ENCODE measurements at regions not wholly inside any gene's neighbourhood (a gene's known extent, or its start where the extent isn't known, plus 50 kb on each side); places are given as distances from the start of the nearest gene placed in this dataset.
"Not testable (repeated sequence)": the region's sequence is repeated elsewhere in the genome, so short reads cannot be mapped to it uniquely, and the experiment has no call there.

DNA sequence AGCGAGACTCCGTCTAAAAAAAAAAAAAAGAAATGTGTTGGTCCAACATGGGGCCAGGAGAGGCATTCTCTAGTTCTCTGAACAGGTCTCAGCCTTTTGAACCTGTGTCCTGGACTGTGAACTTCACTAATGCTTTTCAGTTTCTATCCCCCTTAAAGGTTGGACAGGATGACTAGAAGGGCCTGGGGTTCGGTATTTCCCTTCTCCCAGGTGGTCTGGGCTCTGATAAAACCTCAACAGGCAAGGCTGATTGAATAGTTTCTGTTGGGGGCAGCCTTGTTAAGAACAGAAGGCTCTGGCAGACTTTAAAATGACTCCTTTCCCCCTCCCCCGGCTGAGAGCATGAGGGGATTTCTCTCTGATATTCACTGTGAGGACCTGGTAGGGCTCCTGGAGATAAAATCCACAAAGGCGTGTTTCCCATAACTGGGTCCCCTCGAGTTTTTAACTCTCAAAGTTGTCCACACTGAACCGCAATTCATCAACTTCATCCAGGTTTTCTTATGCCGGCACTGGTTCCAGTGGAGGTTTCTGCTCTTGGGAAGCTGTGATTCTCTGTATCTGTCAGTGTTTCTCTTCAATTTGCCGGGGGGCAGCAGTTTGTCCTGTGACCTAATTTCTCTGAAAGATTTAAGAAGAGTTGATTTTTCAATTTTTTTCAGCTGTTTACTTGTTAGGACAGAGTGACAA, 91.3 kb downstream of the METRNL start:
- H3K36me3 ChIP-seq: no peaks in the 10 kb centered on the region
- DNase-seq: no peak
- peaks cover 20% of the 10 kb centered on the region for H3K27me3 ChIP-seq (ENCODE audit: low read depth)
- H3K4me1 ChIP-seq: no peaks in the 10 kb centered on the region
- H3K9me3 ChIP-seq (replicated peaks): peaks cover 11% of the 10 kb centered on the region
- no peak overlapping the region for H3K4me3 ChIP-seq
- intact Hi-C loops (cut with micrococcal nuclease): no loop called here
- TF ChIP-seq CTCF (IDR thresholded peaks at IDR 0.05; ENCODE audit: borderline replicate concordance): no peak
- H3K27ac ChIP-seq (replicated peaks): no peak overlapping the region

DNA sequence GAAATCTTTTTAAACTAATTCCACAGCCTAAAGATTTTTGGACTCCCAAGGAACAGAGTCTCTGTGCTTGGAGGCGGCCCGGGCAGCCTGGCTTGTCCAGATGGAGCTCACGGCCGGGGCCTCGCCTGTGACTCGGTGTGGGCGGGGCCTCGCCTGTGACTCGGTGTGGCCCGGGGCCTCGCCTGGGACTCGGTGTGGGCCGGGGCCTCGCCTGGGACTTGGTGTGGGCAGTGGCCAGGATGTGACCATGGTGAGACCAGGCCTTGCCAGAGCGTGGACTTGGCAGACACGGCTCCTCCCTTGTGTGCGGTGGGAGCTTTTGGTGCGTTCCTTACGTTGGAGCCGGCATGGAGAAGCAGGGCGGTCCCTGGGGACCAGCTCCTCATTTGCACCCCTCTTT, 92.3 kb downstream of the METRNL start:
- Histone ChIP-seq H3K27me3 (ENCODE audit: low read depth) (peaks cover 20% of the 10 kb centered on the region), H3K9me3 (replicated peaks) (peaks cover 10% of the 10 kb centered on the region), H3K4me3 (no peak overlapping the region), H3K27ac (replicated peaks) (no peak overlapping the region), H3K36me3 (no peaks in the 10 kb centered on the region), H3K4me1 (no peaks in the 10 kb centered on the region)
- intact Hi-C loops (cut with micrococcal nuclease): no loop called here
- no peak for DNase-seq
- TF ChIP-seq CTCF (IDR thresholded peaks at IDR 0.05; ENCODE audit: borderline replicate concordance): no peak

DNA sequence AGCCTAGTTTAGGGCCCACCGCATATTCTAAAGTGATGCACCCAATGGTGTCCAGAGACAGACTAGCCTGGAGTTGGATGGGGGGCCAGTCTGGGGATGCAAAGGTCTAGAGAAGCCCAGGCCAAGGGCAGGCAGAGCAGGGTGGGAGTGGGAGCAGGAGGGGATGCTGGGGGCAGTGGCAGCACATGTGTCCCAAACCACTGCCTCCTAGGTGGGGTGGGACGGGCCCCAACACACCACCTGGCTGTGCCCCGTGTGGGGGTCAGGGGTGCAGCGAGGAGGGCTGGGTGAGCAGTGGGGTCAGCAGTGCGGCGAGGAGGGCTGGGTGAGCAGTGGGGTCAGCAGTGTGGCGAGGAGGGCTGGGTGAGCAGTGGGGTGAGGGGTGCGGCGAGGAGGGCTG, 92.7 kb downstream of the METRNL start:
- H3K27me3 ChIP-seq (ENCODE audit: low read depth): peaks cover 20% of the 10 kb centered on the region
- not testable (repeated sequence) for H3K9me3 ChIP-seq (replicated peaks); DNase-seq

GRCh38 chr17:83172646-83173045, 93.2 kb downstream of the METRNL start:
- H3K4me3 ChIP-seq; H3K36me3 ChIP-seq; H3K9me3 ChIP-seq (replicated peaks); intact Hi-C loops (cut with micrococcal nuclease); H3K27ac ChIP-seq (replicated peaks); H3K4me1 ChIP-seq; DNase-seq: not testable (repeated sequence)
- peaks cover 20% of the 10 kb centered on the region for H3K27me3 ChIP-seq (ENCODE audit: low read depth)

More for the DNA sequence above, 92.7 kb downstream of the METRNL start:
- H3K4me1 ChIP-seq; H3K4me3 ChIP-seq; H3K36me3 ChIP-seq; intact Hi-C loops (cut with micrococcal nuclease); H3K27ac ChIP-seq (replicated peaks): not testable (repeated sequence)

DNA sequence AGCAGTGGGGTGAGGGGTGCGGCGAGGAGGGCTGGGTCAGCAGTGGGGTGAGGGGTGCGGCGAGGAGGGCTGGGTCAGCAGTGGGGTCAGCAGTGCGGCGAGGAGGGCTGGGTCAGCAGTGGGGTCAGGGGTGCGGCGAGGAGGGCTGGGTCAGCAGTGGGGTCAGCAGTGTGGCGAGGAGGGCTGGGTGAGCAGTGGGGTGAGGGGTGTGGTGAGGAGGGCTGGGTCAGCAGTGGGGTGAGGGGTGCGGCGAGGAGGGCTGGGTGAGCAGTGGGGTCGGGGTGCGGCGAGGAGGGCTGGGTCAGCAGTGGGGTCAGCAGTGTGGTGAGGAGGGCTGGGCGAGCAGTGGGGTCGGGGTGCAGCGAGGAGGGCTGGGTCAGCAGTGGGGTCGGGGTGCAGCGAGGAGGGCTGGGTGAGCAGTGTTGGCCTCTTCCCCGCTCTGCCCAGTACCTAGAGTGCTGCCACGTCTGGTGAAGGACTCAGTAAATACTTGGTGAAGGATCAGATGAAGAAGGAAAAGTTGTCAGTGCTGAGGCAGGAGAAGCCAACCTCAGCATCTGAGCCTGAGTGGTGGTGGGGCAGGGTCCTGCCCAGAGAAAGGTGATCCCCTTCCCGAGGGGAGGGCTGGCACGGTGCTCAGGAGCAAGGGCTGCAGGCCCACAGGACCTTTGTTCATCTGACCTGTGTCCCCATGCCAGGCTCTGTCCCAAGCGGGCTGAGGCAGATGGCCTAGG, 93.9 kb downstream of the METRNL start:
- H3K9me3 ChIP-seq (replicated peaks); H3K4me3 ChIP-seq; H3K27ac ChIP-seq (replicated peaks); DNase-seq; H3K4me1 ChIP-seq; intact Hi-C loops (cut with micrococcal nuclease); H3K36me3 ChIP-seq: not testable (repeated sequence)
- H3K27me3 ChIP-seq (ENCODE audit: low read depth): peaks cover 20% of the 10 kb centered on the region

DNA sequence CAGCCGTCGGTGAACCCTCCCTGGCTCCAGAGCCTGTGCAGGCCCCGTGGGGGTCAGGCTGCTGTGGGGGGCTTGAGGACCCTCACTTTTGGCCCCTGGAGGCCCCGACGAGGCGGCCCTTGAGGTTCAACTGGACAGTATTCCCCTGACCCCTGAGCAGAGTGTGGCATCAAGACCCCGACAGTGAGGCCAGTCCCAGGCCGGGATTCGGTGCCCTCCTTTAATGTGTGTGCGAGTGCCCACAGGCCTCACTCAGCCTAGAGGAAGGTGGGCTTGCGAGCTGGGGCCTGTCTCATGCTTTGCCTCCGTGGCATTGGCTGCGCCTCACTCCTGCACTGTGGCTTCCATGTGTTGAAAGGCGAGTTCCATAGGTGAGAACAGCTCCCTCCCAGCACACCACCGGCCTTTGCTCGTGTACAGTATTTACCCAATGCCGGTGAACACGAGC, 94.5 kb downstream of the METRNL start:
- intact Hi-C loops (cut with micrococcal nuclease): no loop called here
- Histone ChIP-seq H3K9me3 (replicated peaks) (no peaks in the 10 kb centered on the region), H3K27ac (replicated peaks) (no peak overlapping the region), H3K4me1 (no peaks in the 10 kb centered on the region), H3K4me3 (no peak overlapping the region), H3K27me3 (ENCODE audit: low read depth) (peaks cover 20% of the 10 kb centered on the region), H3K36me3 (no peaks in the 10 kb centered on the region)
- no peak for DNase-seq
- TF ChIP-seq CTCF (IDR thresholded peaks at IDR 0.05; ENCODE audit: borderline replicate concordance): no peak
